HepG2 (cell line): ENCODE measurements at regions not wholly inside any gene's neighbourhood (a gene's known extent, or its start where the extent isn't known, plus 50 kb on each side); places are given as distances from the start of the nearest gene placed in this dataset.

Experiments used
- FLYWCH1 ChIP-seq: sonication (generic); formaldehyde crosslinking; IDR thresholded peaks from 2 replicates; pipeline ENCODE4 v1.8.1; 2023; ENCODE audit warnings: mild to moderate bottlenecking, missing genetic modification reagents
- HNF4G ChIP-seq, 2 experiments: sonication (generic) in 1 of 2; formaldehyde crosslinking in 1 of 2; IDR thresholded peaks; 2 replicates each; pipeline versions ENCODE4 v1.4.0 to v1.6.1; 2011 to 2020; ENCODE audit warnings: borderline replicate concordance in 2 of 2, low read depth in 2 of 2, mild to moderate bottlenecking in 2 of 2, low read length in 1 of 2, missing genetic modification reagents in 1 of 2, moderate library complexity in 1 of 2
- NFKBIZ ChIP-seq: IDR thresholded peaks from 2 replicates; pipeline ENCODE4 v1.6.1; 2018; ENCODE audit warnings: missing genetic modification reagents, missing compliant biosample characterization
- NR2F2 ChIP-seq: IDR thresholded peaks from 2 replicates; pipeline ENCODE4 v1.6.1; 2012; ENCODE audit warnings: low read depth, inconsistent platforms, borderline replicate concordance
- PAXIP1 ChIP-seq: sonication (generic); formaldehyde crosslinking; conservative IDR thresholded peaks from 2 replicates; pipeline ENCODE4 v1.4.0; 2020; ENCODE audit warnings: mild to moderate bottlenecking, missing genetic modification reagents, moderate library complexity
- PITX1 ChIP-seq: sonication (generic); formaldehyde crosslinking; IDR thresholded peaks from 2 replicates; pipeline ENCODE4 v1.5.1; 2020; ENCODE audit warnings: mild to moderate bottlenecking, missing genetic modification reagents
- SALL1 ChIP-seq: sonication (generic); formaldehyde crosslinking; IDR thresholded peaks from 2 replicates; pipeline ENCODE4 v1.8.0; 2022; ENCODE audit warnings: mild to moderate bottlenecking, missing genetic modification reagents
- TEAD3 ChIP-seq: optimal IDR thresholded peaks from 2 replicates; pipeline ENCODE3; 2016; ENCODE audit warnings: borderline replicate concordance
- ZBTB10 ChIP-seq: sonication (generic); formaldehyde crosslinking; IDR thresholded peaks from 2 replicates; pipeline ENCODE4 v1.4.0; 2020; ENCODE audit warnings: missing genetic modification reagents, borderline replicate concordance
- ZNF275 ChIP-seq: sonication (generic); formaldehyde crosslinking; IDR thresholded peaks from 2 replicates; pipeline ENCODE4 v1.8.0; 2022; ENCODE audit warnings: missing genetic modification reagents, mild to moderate bottlenecking, inconsistent platforms, borderline replicate concordance
- ZNF549 ChIP-seq: sonication (generic); formaldehyde crosslinking; IDR thresholded peaks from 2 replicates; pipeline ENCODE4 v1.5.0; 2020; ENCODE audit warnings: missing genetic modification reagents
- ZNF598 ChIP-seq: sonication (generic); formaldehyde crosslinking; IDR thresholded peaks from 2 replicates; pipeline ENCODE4 v1.5.1; 2020; ENCODE audit warnings: mild to moderate bottlenecking, missing genetic modification reagents, borderline replicate concordance
- ZNF790 ChIP-seq: sonication (generic); formaldehyde crosslinking; IDR thresholded peaks from 2 replicates; pipeline ENCODE4 v1.8.0; 2022; ENCODE audit warnings: missing genetic modification reagents, mild to moderate bottlenecking, borderline replicate concordance
- ZXDC ChIP-seq: sonication (generic); formaldehyde crosslinking; IDR thresholded peaks from 2 replicates; pipeline ENCODE4 v1.5.0; 2020; ENCODE audit warnings: mild to moderate bottlenecking, missing genetic modification reagents
- TF ChIP-seq, protein P1 (sequence below): sonication (generic); formaldehyde crosslinking; IDR thresholded peaks from 2 replicates; pipeline ENCODE4 v1.4.0; 2020; ENCODE audit warnings: missing genetic modification reagents
- TF ChIP-seq, protein P2 (sequence below): sonication (generic); formaldehyde crosslinking; IDR thresholded peaks from 2 replicates; pipeline ENCODE4 v1.4.0; 2020; ENCODE audit warnings: missing genetic modification reagents, borderline replicate concordance

- TF ChIP-seq ZBTB10 (CRISPR knock-in tag): no peak
- TF ChIP-seq, protein P1, sequence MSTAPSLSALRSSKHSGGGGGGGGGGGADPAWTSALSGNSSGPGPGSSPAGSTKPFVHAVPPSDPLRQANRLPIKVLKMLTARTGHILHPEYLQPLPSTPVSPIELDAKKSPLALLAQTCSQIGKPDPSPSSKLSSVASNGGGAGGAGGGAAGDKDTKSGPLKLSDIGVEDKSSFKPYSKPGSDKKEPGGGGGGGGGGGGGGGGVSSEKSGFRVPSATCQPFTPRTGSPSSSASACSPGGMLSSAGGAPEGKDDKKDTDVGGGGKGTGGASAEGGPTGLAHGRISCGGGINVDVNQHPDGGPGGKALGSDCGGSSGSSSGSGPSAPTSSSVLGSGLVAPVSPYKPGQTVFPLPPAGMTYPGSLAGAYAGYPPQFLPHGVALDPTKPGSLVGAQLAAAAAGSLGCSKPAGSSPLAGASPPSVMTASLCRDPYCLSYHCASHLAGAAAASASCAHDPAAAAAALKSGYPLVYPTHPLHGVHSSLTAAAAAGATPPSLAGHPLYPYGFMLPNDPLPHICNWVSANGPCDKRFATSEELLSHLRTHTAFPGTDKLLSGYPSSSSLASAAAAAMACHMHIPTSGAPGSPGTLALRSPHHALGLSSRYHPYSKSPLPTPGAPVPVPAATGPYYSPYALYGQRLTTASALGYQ: no peak
- TF ChIP-seq NFKBIZ (CRISPR knock-in tag): no peak
- TF ChIP-seq ZXDC: no peak
- peak; percentile 78; the same call in 1 of the 2 replicates for TF ChIP-seq SALL1 (CRISPR knock-in tag)
- no peak for TF ChIP-seq ZNF598 (CRISPR knock-in tag)
- TF ChIP-seq TEAD3: no peak
- TF ChIP-seq FLYWCH1 (CRISPR knock-in tag): no peak
- 0 out of 2 replicates have a peak, but pooled peaks have one; percentile 15 for TF ChIP-seq PAXIP1 (CRISPR knock-in tag)
- TF ChIP-seq, protein P2, sequence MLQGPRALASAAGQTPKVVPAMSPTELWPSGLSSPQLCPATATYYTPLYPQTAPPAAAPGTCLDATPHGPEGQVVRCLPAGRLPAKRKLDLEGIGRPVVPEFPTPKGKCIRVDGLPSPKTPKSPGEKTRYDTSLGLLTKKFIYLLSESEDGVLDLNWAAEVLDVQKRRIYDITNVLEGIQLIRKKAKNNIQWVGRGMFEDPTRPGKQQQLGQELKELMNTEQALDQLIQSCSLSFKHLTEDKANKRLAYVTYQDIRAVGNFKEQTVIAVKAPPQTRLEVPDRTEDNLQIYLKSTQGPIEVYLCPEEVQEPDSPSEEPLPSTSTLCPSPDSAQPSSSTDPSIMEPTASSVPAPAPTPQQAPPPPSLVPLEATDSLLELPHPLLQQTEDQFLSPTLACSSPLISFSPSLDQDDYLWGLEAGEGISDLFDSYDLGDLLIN (CRISPR knock-in tag): no peak
- TF ChIP-seq ZNF549 (CRISPR knock-in tag): peak; percentile 97
- no peak for TF ChIP-seq PITX1 (CRISPR knock-in tag)
- no peak for TF ChIP-seq ZNF275
- TF ChIP-seq HNF4G (IDR thresholded peaks at IDR 0.05; ENCODE audit: borderline replicate concordance, low read depth, low read length): 0 out of 2 replicates have a peak, but pooled peaks have one; percentile 5
- no peak for TF ChIP-seq HNF4G (CRISPR knock-in tag; IDR thresholded peaks at IDR 0.05; ENCODE audit: borderline replicate concordance, low read depth)
- no peak for TF ChIP-seq ZNF790 (CRISPR knock-in tag)
- TF ChIP-seq NR2F2: no peak
Observed at GRCh38 chr1:65514041-65514440, 93.6 kb downstream of the LEPR start (continued).
